IMR-90 (cell line): ENCODE measurements at regions not wholly inside any gene's neighbourhood (a gene's known extent, or its start where the extent isn't known, plus 50 kb on each side); places are given as distances from the start of the nearest gene placed in this dataset.

Experiments used
- ATAC-seq: fragments of 200-7000 bp; cut with Tn5 transposase; 2 replicates; pipeline ENCODE4 v1.9.1; 2020; ENCODE audit warnings: low read depth, mild to moderate bottlenecking, moderate library complexity
- BruUV-seq: library from RNA; stranded (reverse); fragments of 400-500 nt; replicated peaks from 2 replicates; lab custom pipeline; 2021; lab: Mats Ljungman, UMichigan
- CTCF ChIA-PET: fragments of 300-600 bp; formaldehyde crosslinking; extraction: SDS; loops from one replicate; lab custom pipeline; 2021; ENCODE audit warnings: antibody characterized with exemption; lab: Yijun Ruan, JAX
- POLR2A ChIA-PET: fragments of 300-600 bp; sonication (Branson Sonifier 250); formaldehyde crosslinking; loops from one replicate; lab custom pipeline; 2022; ENCODE audit warnings: antibody characterized with exemption; ENCODE audit not compliant: unreplicated experiment; lab: Charles Lee
- DNase-seq: peaks from one replicate; pipeline ENCODE4 v3.0.0; 2013
- H2AFZ ChIP-seq: replicated peaks from 2 replicates; pipeline ENCODE3; 2013; ENCODE audit warnings: low read length, mild to moderate bottlenecking; ENCODE audit not compliant: poor library complexity
- H2AK5ac ChIP-seq: 2 replicates; pipeline ENCODE4 v1.6.1; 2013; ENCODE audit warnings: low read depth, low read length, inconsistent platforms
- H2AK9ac ChIP-seq: replicated peaks from 2 replicates; pipeline ENCODE3; 2013; ENCODE audit warnings: mild to moderate bottlenecking, low read depth, low read length, moderate library complexity; ENCODE audit not compliant: poor library complexity
- H2BK120ac ChIP-seq: 2 replicates; pipeline ENCODE4 v1.6.1; 2013; ENCODE audit warnings: low read depth, low read length, inconsistent platforms
- H2BK15ac ChIP-seq: 3 replicates; pipeline ENCODE4 v1.6.1; 2013; ENCODE audit warnings: low read depth, low read length, inconsistent platforms
- H2BK20ac ChIP-seq: 2 replicates; pipeline ENCODE4 v1.6.1; 2013; ENCODE audit warnings: low read depth, mild to moderate bottlenecking, inconsistent platforms, low read length, moderate library complexity
- H2BK5ac ChIP-seq: 2 replicates; pipeline ENCODE4 v1.6.1; 2013; ENCODE audit warnings: mild to moderate bottlenecking, low read depth, low read length, inconsistent platforms; ENCODE audit not compliant: poor library complexity, severe bottlenecking
- H3K14ac ChIP-seq: replicated peaks from 2 replicates; pipeline ENCODE4 v1.6.1; 2013; ENCODE audit warnings: low read depth, low read length, inconsistent platforms
- H3K18ac ChIP-seq: 2 replicates; pipeline ENCODE4 v1.6.1; 2013; ENCODE audit warnings: low read depth, low read length, control low read depth
- H3K23ac ChIP-seq: 2 replicates; pipeline ENCODE4 v1.6.1; 2013; ENCODE audit warnings: low read depth, low read length, inconsistent platforms
- H3K27ac ChIP-seq: 2 replicates; pipeline ENCODE4 v1.5.1; 2013; ENCODE audit warnings: mild to moderate bottlenecking, control low read depth, low read length; ENCODE audit not compliant: insufficient read depth
- H3K27me3 ChIP-seq: 2 replicates; pipeline ENCODE4 v1.6.1; 2013; ENCODE audit warnings: low read length; ENCODE audit not compliant: control insufficient read depth, insufficient read depth
- H3K36me3 ChIP-seq: 2 replicates; pipeline ENCODE4 v1.6.1; 2013; ENCODE audit warnings: low read length, mixed read lengths; ENCODE audit not compliant: control insufficient read depth, insufficient read depth
- H3K4ac ChIP-seq: 2 replicates; pipeline ENCODE4 v1.6.1; 2013; ENCODE audit warnings: low read depth, low read length, inconsistent platforms
- H3K4me1 ChIP-seq: 2 replicates; pipeline ENCODE4 v1.6.1; 2013; ENCODE audit warnings: low read length, mixed read lengths; ENCODE audit not compliant: control insufficient read depth, insufficient read depth
- H3K4me2 ChIP-seq: 2 replicates; pipeline ENCODE4 v1.6.1; 2013; ENCODE audit warnings: low read depth, mild to moderate bottlenecking, control low read depth, low read length, moderate library complexity
- H3K4me3 ChIP-seq: 2 replicates; pipeline ENCODE4 v1.5.1; 2013; ENCODE audit warnings: low read depth, mild to moderate bottlenecking, control low read depth, low read length, moderate library complexity; ENCODE audit not compliant: insufficient read depth
- H3K56ac ChIP-seq: 2 replicates; pipeline ENCODE4 v1.6.1; 2013; ENCODE audit warnings: low read length, inconsistent platforms; ENCODE audit not compliant: insufficient read depth; ENCODE audit errors: extremely low read depth
- H3K79me1 ChIP-seq, 2 experiments: 2 replicates each; pipeline ENCODE4 v1.6.1; 2013; ENCODE audit warnings: low read length in 2 of 2, inconsistent platforms in 1 of 2, low read depth in 1 of 2
- H3K9ac ChIP-seq: 2 replicates; pipeline ENCODE4 v1.6.1; 2013; ENCODE audit warnings: low read depth, low read length, control low read depth
- H3K9me1 ChIP-seq: 2 replicates; pipeline ENCODE4 v1.6.1; 2013; ENCODE audit warnings: low read length, inconsistent platforms; ENCODE audit not compliant: insufficient read depth
- H3K9me3 ChIP-seq: 2 replicates; pipeline ENCODE4 v1.6.1; 2013; ENCODE audit warnings: low read length; ENCODE audit not compliant: control insufficient read depth, insufficient read depth
- H4K20me1 ChIP-seq: 2 replicates; pipeline ENCODE4 v1.6.1; 2013; ENCODE audit warnings: low read length, inconsistent platforms; ENCODE audit not compliant: insufficient read depth
- H4K5ac ChIP-seq: 2 replicates; pipeline ENCODE4 v1.6.1; 2013; ENCODE audit warnings: mild to moderate bottlenecking, low read depth, low read length, control low read depth
- H4K8ac ChIP-seq, 2 experiments: 2 replicates each; pipeline ENCODE4 v1.6.1; 2013; ENCODE audit warnings: low read depth in 2 of 2, low read length in 2 of 2, control low read depth in 1 of 2, inconsistent platforms in 1 of 2
- H4K91ac ChIP-seq: 2 replicates; pipeline ENCODE4 v1.6.1; 2013; ENCODE audit warnings: low read depth, low read length, inconsistent platforms; ENCODE audit not compliant: insufficient read depth
- ELK1 ChIP-seq: fragments of 150-350 bp; IDR thresholded peaks from 2 replicates; pipeline ENCODE4 v1.6.1; 2016; ENCODE audit warnings: low read depth, mild to moderate bottlenecking, low read length, moderate library complexity, borderline replicate concordance
- NFE2L2 ChIP-seq: fragments of 150-350 bp; IDR thresholded peaks from 2 replicates; pipeline ENCODE4 v1.6.1; 2016; ENCODE audit warnings: low read depth, mild to moderate bottlenecking, low read length
- RAD21 ChIP-seq: IDR thresholded peaks from 2 replicates; pipeline ENCODE4 v1.6.1; 2012; ENCODE audit warnings: low read length, improper control_type of control experiment
- SMC3 ChIP-seq: fragments of 150-350 bp; IDR thresholded peaks from 2 replicates; pipeline ENCODE4 v1.6.1; 2016; ENCODE audit warnings: low read depth, mild to moderate bottlenecking, antibody characterized with exemption, low read length, moderate library complexity
- WGBS, 2 experiments: methylation state at CpG; one replicate each; pipeline versions ENCODE4 v1.1.5 to v1.1.7; 2013; ENCODE audit warnings: missing lambda C conversion rate in 2 of 2; ENCODE audit not compliant: insufficient read length in 1 of 2; ENCODE audit errors: extremely low coverage in 2 of 2; 5-methylcytosine and 5-hydroxymethylcytosine counted together
- dilution Hi-C: fragments of 300-500 bp; cut with HindIII; formaldehyde crosslinking; loops from one replicate; pipeline ENCODE4 v1.14.3; 2018; ENCODE audit warnings: low sequenced_read_pairs; ENCODE audit not compliant: unreplicated experiment
- in situ Hi-C: fragments of 300-500 bp; cut with MboI; formaldehyde crosslinking; loops from 3 replicates; pipeline ENCODE4 v1.14.3; 2019; ENCODE audit warnings: low sequenced_read_pairs, inconsistent platforms, mixed read lengths
- intact Hi-C: fragments of 100-400 bp; cut with micrococcal nuclease; formaldehyde crosslinking; loops from 2 replicates; pipeline ENCODE4 v1.10.0; 2022
- TF ChIP-seq, protein P1 (sequence below): conservative IDR thresholded peaks from 2 replicates; pipeline ENCODE4 v1.5.1; 2012; ENCODE audit warnings: mild to moderate bottlenecking, low read depth, low read length, improper control_type of control experiment

DNA sequence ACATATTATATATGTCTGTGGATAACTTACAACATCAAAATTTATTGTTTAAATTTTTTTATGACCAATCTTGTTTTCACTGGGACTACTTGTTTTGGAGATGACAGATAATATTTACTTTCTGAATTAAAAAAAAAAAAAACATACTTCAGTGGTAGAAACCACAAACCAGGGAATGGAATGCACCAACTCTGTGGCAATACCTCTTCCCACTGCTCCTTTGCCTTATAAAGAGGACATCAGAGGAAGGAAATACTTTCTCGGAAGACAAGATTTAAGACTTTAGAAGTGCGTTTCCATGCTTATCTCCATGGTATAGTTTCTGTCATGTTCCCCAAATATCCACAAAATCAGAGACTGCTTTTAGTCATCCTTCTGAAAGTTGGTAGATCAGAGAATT lies 1241.1 kb upstream of the EYS start:
- no peak overlapping the region for H3K4me3 ChIP-seq
- H3K56ac ChIP-seq: no peak overlapping the region
- no peak overlapping the region for H3K9ac ChIP-seq
- no peak overlapping the region for H3K18ac ChIP-seq
- no peak overlapping the region for H2BK15ac ChIP-seq
- H3K27me3 ChIP-seq: no peaks in the 10 kb centered on the region
- H4K5ac ChIP-seq: no peak overlapping the region
- no peaks in the 10 kb centered on the region for H3K36me3 ChIP-seq
- TF ChIP-seq SMC3 (no peak), ELK1 (no peak), NFE2L2 (no peak), RAD21 (no peak)
- TF ChIP-seq, protein P1, sequence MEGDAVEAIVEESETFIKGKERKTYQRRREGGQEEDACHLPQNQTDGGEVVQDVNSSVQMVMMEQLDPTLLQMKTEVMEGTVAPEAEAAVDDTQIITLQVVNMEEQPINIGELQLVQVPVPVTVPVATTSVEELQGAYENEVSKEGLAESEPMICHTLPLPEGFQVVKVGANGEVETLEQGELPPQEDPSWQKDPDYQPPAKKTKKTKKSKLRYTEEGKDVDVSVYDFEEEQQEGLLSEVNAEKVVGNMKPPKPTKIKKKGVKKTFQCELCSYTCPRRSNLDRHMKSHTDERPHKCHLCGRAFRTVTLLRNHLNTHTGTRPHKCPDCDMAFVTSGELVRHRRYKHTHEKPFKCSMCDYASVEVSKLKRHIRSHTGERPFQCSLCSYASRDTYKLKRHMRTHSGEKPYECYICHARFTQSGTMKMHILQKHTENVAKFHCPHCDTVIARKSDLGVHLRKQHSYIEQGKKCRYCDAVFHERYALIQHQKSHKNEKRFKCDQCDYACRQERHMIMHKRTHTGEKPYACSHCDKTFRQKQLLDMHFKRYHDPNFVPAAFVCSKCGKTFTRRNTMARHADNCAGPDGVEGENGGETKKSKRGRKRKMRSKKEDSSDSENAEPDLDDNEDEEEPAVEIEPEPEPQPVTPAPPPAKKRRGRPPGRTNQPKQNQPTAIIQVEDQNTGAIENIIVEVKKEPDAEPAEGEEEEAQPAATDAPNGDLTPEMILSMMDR: no peak
- DNase-seq: no peak
- no peak overlapping the region for H4K8ac ChIP-seq
- H3K9me1 ChIP-seq: no peaks in the 10 kb centered on the region
- H3K4ac ChIP-seq: no peak overlapping the region
- ATAC-seq: no peak
- H4K20me1 ChIP-seq: no peaks in the 10 kb centered on the region
- H2BK120ac ChIP-seq: no peak overlapping the region
- H3K23ac ChIP-seq: no peak overlapping the region
- WGBS, 2 experiments: no CpG with 5 or more reads among the region's 2 CpGs
- no peaks in the 10 kb centered on the region for H3K79me1 ChIP-seq
- peaks cover 3% of the 10 kb centered on the region; the same call in 1 of the 2 replicates for H3K9me3 ChIP-seq
- BruUV-seq: no TSS peak
- no peak overlapping the region for H2AFZ ChIP-seq
- no peaks in the 10 kb centered on the region for H3K4me1 ChIP-seq
- no peak overlapping the region for H2BK5ac ChIP-seq
- ChIA-PET CTCF (no interaction called here), POLR2A (no interaction called here)
- H2AK9ac ChIP-seq: no peak overlapping the region
- H2AK5ac ChIP-seq: no peak overlapping the region
- H2BK20ac ChIP-seq: no peak overlapping the region
- H3K14ac ChIP-seq: no peak overlapping the region
- in situ Hi-C loops (no loop called here), intact Hi-C loops (no loop called here), dilution Hi-C loops (no loop called here)
- H4K91ac ChIP-seq: no peak overlapping the region
- no peak overlapping the region for H3K27ac ChIP-seq
- no peak overlapping the region for H3K4me2 ChIP-seq
